ENCODE measurements at regions not wholly inside any gene's neighbourhood (a gene's known extent, or its start where the extent isn't known, plus 50 kb on each side); places are given as distances from the start of the nearest gene placed in this dataset.

DNA sequence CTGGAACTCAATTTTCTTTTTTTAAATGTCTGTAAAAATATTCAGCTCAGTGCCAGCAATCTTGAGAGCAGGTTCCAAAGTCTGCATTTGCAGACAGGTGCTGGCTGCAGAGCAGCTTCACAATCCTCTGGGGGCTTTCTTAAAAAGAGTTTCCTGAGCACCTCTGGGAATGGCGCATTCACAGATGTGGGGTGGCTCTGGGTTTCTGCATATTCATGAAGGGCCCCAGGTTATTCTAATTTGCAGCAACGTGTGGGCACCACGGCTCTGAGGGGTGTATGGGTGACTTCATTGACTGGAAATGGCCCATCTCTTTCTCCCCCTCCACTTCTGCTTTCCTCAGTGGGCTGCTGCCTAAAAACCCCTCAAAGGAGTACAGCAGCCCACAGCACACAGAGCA lies 225.0 kb upstream of the APCDD1 start:
- Mint-ChIP-seq H3K9me3 (ENCODE audit: low read depth) (peaks cover 8% of the 10 kb centered on the region), H3K4me3 (ENCODE audit: low read depth) (no peak overlapping the region), H3K4me1 (ENCODE audit: low read depth) (peaks cover 2% of the 10 kb centered on the region), H3K27ac (no peak overlapping the region), H3K36me3 (ENCODE audit: insufficient read depth) (peaks cover 2% of the 10 kb centered on the region), H3K27me3 (peaks cover 10% of the 10 kb centered on the region)
- TF ChIP-seq, protein P1, sequence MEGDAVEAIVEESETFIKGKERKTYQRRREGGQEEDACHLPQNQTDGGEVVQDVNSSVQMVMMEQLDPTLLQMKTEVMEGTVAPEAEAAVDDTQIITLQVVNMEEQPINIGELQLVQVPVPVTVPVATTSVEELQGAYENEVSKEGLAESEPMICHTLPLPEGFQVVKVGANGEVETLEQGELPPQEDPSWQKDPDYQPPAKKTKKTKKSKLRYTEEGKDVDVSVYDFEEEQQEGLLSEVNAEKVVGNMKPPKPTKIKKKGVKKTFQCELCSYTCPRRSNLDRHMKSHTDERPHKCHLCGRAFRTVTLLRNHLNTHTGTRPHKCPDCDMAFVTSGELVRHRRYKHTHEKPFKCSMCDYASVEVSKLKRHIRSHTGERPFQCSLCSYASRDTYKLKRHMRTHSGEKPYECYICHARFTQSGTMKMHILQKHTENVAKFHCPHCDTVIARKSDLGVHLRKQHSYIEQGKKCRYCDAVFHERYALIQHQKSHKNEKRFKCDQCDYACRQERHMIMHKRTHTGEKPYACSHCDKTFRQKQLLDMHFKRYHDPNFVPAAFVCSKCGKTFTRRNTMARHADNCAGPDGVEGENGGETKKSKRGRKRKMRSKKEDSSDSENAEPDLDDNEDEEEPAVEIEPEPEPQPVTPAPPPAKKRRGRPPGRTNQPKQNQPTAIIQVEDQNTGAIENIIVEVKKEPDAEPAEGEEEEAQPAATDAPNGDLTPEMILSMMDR (IDR thresholded peaks at IDR 0.05; ENCODE audit: unreplicated experiment): no peak
- no peak for DNase-seq (ENCODE audit: low spot score, unreplicated experiment)

DNA sequence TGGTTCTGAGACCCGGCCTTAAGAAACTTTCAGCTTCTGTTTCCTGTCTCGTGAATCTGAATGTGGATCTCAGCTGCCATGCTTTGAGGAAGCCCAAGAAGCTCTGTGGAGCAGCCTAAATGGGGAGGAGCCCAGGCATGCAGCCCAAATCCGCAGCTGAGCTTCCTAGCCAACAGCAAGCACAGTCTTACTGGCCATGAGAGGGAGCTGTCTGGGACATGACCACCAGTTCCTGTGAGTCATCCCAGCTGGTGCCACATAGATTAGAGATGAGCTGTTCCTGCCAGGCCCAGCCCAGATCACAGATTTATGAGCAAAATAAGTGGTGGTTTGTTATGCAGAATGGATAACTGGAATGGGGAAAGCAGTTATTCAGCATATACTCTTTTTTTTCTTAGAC lies 224.4 kb upstream of the APCDD1 start:
- TF ChIP-seq, protein P1 (IDR thresholded peaks at IDR 0.05; ENCODE audit: unreplicated experiment): no peak

DNA sequence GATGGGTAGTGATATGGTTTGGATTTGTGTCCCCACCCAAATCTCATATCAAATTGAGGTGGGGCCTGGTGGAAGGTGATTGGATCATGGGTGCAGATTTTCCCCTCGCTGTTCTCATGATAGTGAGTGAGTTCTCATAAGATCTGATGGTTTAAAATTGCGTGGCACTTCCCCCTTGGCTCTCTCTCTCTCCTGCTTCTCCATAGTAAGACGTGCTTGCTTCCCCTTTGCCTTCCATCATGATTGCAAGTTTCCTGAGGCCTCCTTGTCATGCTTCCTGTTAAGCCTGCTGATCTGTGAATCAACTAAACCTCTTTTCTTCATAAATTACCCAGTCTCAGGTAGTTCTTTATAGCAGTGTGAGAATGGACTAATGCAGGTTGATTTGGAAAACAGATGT lies 223.2 kb upstream of the APCDD1 start:
- TF ChIP-seq, protein P1 (IDR thresholded peaks at IDR 0.05; ENCODE audit: unreplicated experiment): no peak
- no peaks in the 10 kb centered on the region for H3K9me3 Mint-ChIP-seq (ENCODE audit: low read depth)
- H3K4me3 Mint-ChIP-seq (ENCODE audit: low read depth): no peak overlapping the region
- peaks cover 6% of the 10 kb centered on the region for H3K4me1 Mint-ChIP-seq (ENCODE audit: low read depth)
- no peaks in the 10 kb centered on the region for H3K36me3 Mint-ChIP-seq (ENCODE audit: insufficient read depth)
- no peak for DNase-seq (ENCODE audit: low spot score, unreplicated experiment)
- H3K27me3 Mint-ChIP-seq: peaks cover 12% of the 10 kb centered on the region
- no peak overlapping the region for H3K27ac Mint-ChIP-seq

More for the DNA sequence above, 224.4 kb upstream of the APCDD1 start:
- Mint-ChIP-seq H3K27me3 (peaks cover 12% of the 10 kb centered on the region), H3K27ac (no peak overlapping the region), H3K9me3 (ENCODE audit: low read depth) (peaks cover 4% of the 10 kb centered on the region), H3K4me1 (ENCODE audit: low read depth) (peaks cover 1% of the 10 kb centered on the region), H3K4me3 (ENCODE audit: low read depth) (no peak overlapping the region), H3K36me3 (ENCODE audit: insufficient read depth) (peaks cover 2% of the 10 kb centered on the region)
- no peak for DNase-seq (ENCODE audit: low spot score, unreplicated experiment)

DNA sequence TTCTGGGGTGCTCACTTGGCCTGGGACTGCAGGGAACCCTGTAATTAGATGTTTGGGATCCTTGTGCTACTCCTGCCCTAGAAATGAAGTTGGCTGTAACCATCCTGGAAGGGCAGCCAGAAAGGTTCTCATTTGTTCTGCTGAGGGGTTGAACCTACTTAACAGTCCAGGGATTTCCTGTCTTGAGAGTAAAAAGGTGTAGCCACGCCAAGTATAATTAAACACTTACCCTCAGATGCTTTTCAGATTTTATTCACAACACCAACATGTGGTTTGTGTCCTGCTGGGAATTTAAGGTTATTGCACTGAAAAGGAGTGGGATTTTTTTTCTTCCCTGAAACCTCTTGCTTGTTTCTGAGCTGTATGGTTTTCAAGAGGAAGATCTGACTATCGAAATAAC lies 222.4 kb upstream of the APCDD1 start:
- Mint-ChIP-seq H3K4me1 (ENCODE audit: low read depth) (peaks cover 6% of the 10 kb centered on the region), H3K4me3 (ENCODE audit: low read depth) (no peak overlapping the region), H3K36me3 (ENCODE audit: insufficient read depth) (no peaks in the 10 kb centered on the region), H3K27ac (no peak overlapping the region), H3K9me3 (ENCODE audit: low read depth) (no peaks in the 10 kb centered on the region), H3K27me3 (peaks cover 12% of the 10 kb centered on the region)
- DNase-seq (ENCODE audit: low spot score, unreplicated experiment): no peak
- TF ChIP-seq, protein P1 (IDR thresholded peaks at IDR 0.05; ENCODE audit: unreplicated experiment): no peak

DNA sequence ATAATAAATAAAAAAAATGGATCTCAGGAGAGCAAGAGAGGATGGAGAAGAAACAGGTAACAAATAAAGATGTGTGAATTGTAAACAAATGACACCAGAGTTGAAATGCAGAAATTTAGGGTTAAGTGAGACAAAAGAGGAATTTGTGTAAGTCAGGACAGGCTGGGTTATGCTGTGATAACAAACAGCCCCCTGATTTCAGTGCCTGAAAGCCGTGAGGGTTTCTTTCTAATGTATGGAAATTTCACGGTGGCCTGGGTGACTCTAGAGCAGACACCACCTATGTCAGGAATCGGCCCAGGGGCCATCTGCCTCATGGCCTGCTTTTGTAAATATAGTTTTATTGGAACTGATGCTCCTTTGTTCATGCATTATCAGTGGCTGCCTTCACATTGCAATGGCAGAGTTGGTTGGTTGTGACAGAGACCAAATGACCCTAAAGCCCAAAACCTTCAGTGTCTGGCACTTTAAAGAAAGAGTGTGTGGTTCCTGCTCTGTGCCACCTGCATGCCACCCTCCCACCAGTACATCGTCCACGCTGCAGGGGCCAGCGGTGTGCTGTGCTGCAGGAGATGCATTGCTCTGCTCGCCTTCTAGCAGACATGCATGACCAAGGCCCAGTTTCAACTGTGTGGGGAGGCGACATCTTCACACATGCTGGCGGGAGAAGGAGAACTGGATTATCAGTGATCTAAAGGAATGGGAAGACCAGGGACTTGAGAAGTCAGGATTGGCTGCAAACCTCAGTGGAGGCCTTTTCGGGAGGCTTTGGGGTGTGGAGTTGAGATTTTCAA lies 221.2 kb upstream of the APCDD1 start:
- H3K4me1 Mint-ChIP-seq (ENCODE audit: low read depth): peaks cover 6% of the 10 kb centered on the region
- H3K27ac Mint-ChIP-seq: no peak overlapping the region
- peaks cover 12% of the 10 kb centered on the region for H3K27me3 Mint-ChIP-seq
- no peak overlapping the region for H3K4me3 Mint-ChIP-seq (ENCODE audit: low read depth)
- H3K36me3 Mint-ChIP-seq (ENCODE audit: insufficient read depth): no peaks in the 10 kb centered on the region
- H3K9me3 Mint-ChIP-seq (ENCODE audit: low read depth): no peaks in the 10 kb centered on the region
- TF ChIP-seq, protein P1 (IDR thresholded peaks at IDR 0.05; ENCODE audit: unreplicated experiment): no peak
- DNase-seq (ENCODE audit: low spot score, unreplicated experiment): no peak

Data from progenitor cell of endocrine pancreas (in vitro differentiated cells).